ENCODE measurements at regions not wholly inside any gene's neighbourhood (a gene's known extent, or its start where the extent isn't known, plus 50 kb on each side); places are given as distances from the start of the nearest gene placed in this dataset.
"Not testable (repeated sequence)": the region's sequence is repeated elsewhere in the genome, so short reads cannot be mapped to it uniquely, and the experiment has no call there.

DNA sequence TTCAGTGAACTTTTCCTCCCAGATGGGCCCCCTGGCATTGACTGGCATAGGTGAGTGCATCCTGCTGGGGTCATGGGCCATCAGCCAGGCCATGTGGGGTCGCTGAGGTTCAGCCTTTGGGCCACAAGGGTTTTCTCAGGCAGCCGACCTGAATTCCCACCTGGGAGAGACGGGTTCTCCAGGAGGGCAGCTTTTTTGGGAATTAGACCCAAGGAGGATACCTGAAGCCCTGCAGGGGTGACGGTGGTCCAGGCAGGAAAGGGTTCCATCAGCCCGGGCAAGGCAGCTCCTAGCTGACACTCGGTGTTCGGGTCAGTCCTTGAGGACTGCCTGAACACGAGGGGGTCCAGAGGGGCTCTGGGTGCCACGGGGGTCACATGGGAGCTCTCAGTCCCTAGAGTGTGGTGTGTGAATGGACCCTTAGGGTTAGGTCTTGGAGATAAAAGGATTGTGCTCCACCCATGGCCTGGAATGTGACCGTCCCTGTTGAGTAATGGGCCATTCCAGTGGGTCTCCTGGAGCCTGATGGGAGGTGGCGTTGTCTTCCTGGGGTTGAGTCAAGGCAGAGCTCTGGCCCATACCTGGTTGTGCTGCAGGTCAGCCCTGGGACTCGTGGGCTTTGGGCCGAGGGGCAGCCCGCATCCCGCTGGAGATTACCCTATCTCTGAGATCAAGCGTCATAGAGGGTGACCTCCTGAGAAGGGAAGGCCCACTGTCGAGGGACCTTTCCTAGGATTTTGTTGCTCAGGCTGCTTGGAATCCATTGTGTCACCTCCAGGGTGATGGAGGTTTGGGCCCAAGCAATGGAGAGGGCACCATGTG lies 192.8 kb downstream of the UBE3A start:
- Histone ChIP-seq H3K27me3 (replicated peaks in 1 of 2; ENCODE audit: control insufficient read depth in 2 of 2, extremely low read depth in 1 of 2, insufficient read depth in 2 of 2, low read length in 1 of 2) (no peaks in the 10 kb centered on the region), H3K27ac (ENCODE audit: low read length) (no peak overlapping the region), H3K9me3 (no peaks in the 10 kb centered on the region), H3K4me3 (ENCODE audit: control insufficient read depth in 1 of 2, extremely low read depth in 1 of 2, low read length in 1 of 2) (no peak overlapping the region), H3K36me3 (ENCODE audit: control insufficient read depth in 2 of 2, extremely low read depth in 1 of 2, insufficient read depth in 1 of 2, low read length in 1 of 2) (no peaks in the 10 kb centered on the region), H3K4me1 (ENCODE audit: control insufficient read depth in 1 of 2, extremely low read depth in 1 of 2, insufficient read depth in 2 of 2, low read length in 2 of 2) (no peaks in the 10 kb centered on the region)
- DNase-seq, result peak in 2 of 35 experiments; percentile 2 to 3
- Mint-ChIP-seq H3K4me1 (no peaks in the 10 kb centered on the region), H3K27ac (no peak overlapping the region), H3K27me3 (no peaks in the 10 kb centered on the region), H3K9me3 (peaks cover 0 to 7% (median 3%) of the 10 kb centered on the region in 3 donors), H3K4me3 (no peak overlapping the region), H3K36me3 (no peaks in the 10 kb centered on the region)
- 86% methylated on average over 17 of the region's 17 CpGs for WGBS (ENCODE audit: insufficient coverage)
- CTCF ChIA-PET, result no interaction called here
- no peak for ATAC-seq (replicated peaks in 1 of 4)
- POLR2A ChIA-PET, result no interaction called here

DNA sequence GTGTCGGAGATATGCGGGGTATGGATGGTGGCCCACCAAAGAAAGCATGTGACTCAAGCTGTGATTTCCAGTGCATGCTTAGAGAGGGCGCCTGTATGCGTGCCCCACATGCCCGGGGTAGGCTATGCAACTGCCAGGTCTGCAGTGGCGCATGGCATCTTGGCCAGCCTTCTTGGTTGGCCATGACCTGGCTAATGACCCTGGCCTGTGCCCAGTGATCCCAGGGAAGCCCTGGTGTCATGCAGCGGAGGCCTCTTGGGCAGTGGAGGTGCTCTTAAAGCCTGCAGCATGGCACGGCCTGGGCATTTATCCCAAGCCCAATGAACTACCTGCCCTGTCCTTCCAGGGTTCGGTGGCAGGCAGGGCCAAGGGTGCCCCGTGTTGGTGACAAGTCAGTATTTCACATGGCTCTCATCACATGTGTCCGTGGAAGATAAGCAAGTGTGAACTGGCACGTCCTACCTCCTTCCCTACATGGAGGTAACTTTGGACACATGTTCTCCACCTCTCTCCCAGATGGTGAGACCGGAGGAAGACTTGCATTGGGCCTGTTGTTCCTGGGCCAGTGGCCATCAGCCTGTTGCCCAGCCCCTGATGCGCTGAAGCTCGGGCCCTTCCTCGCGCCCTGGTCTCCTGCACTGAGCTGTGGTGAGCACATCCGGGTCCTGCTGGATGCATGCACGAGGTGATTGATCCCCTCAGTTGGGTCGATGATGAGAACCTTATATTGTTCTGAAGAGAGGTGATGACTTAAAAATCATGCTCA lies 192.0 kb downstream of the UBE3A start:
- POLR2A ChIA-PET, result no interaction called here

GRCh38 chr15:25247407-25248038 lies 191.3 kb downstream of the UBE3A start:
- Histone ChIP-seq H3K27me3 (replicated peaks in 1 of 2; ENCODE audit: control insufficient read depth in 2 of 2, extremely low read depth in 1 of 2, insufficient read depth in 2 of 2, low read length in 1 of 2) (peaks cover 0 to 6% of the 10 kb centered on the region in 2 experiments), H3K27ac (ENCODE audit: low read length) (no peak overlapping the region), H3K4me1 (ENCODE audit: control insufficient read depth in 1 of 2, extremely low read depth in 1 of 2, insufficient read depth in 2 of 2, low read length in 2 of 2) (no peaks in the 10 kb centered on the region), H3K4me3 (ENCODE audit: control insufficient read depth in 1 of 2, extremely low read depth in 1 of 2, low read length in 1 of 2) (no peak overlapping the region), H3K36me3 (ENCODE audit: control insufficient read depth in 2 of 2, extremely low read depth in 1 of 2, insufficient read depth in 1 of 2, low read length in 1 of 2) (no peaks in the 10 kb centered on the region), H3K9me3 (no peaks in the 10 kb centered on the region)
- 80% methylated on average over 9 of the region's 11 CpGs for WGBS (ENCODE audit: insufficient coverage)
- POLR2A ChIA-PET, result no interaction called here
- no peaks in the 10 kb centered on the region for H3K36me3 Mint-ChIP-seq
- peak in 1 of 35 experiments; percentile 2 for DNase-seq
- H3K4me1 Mint-ChIP-seq, result no peaks in the 10 kb centered on the region
- ATAC-seq (replicated peaks in 1 of 4), result no peak
- CTCF ChIA-PET, result no interaction called here
- H3K27me3 Mint-ChIP-seq, result no peaks in the 10 kb centered on the region
- no peak overlapping the region for H3K27ac Mint-ChIP-seq
- H3K9me3 Mint-ChIP-seq, result peaks cover 1 to 11% (median 3%) of the 10 kb centered on the region in 3 donors
- no peak overlapping the region for H3K4me3 Mint-ChIP-seq

More for the DNA sequence above, 192.0 kb downstream of the UBE3A start:
- DNase-seq, result peak in 3 of 35 experiments; percentile 1 to 17 (median 2)
- Histone ChIP-seq H3K4me3 (ENCODE audit: control insufficient read depth in 1 of 2, extremely low read depth in 1 of 2, low read length in 1 of 2) (no peak overlapping the region), H3K27me3 (replicated peaks in 1 of 2; ENCODE audit: control insufficient read depth in 2 of 2, extremely low read depth in 1 of 2, insufficient read depth in 2 of 2, low read length in 1 of 2) (peaks cover 0 to 6% of the 10 kb centered on the region in 2 experiments), H3K36me3 (ENCODE audit: control insufficient read depth in 2 of 2, extremely low read depth in 1 of 2, insufficient read depth in 1 of 2, low read length in 1 of 2) (no peaks in the 10 kb centered on the region), H3K27ac (ENCODE audit: low read length) (no peak overlapping the region), H3K4me1 (ENCODE audit: control insufficient read depth in 1 of 2, extremely low read depth in 1 of 2, insufficient read depth in 2 of 2, low read length in 2 of 2) (no peaks in the 10 kb centered on the region), H3K9me3 (no peaks in the 10 kb centered on the region)
- CTCF ChIA-PET, result no interaction called here
- H3K27ac Mint-ChIP-seq, result no peak overlapping the region
- no peaks in the 10 kb centered on the region for H3K27me3 Mint-ChIP-seq
- no peaks in the 10 kb centered on the region for H3K4me1 Mint-ChIP-seq
- no peak overlapping the region for H3K4me3 Mint-ChIP-seq
- ATAC-seq (replicated peaks in 1 of 4), result no peak
- H3K36me3 Mint-ChIP-seq, result no peaks in the 10 kb centered on the region
- WGBS (ENCODE audit: insufficient coverage), result 90% methylated on average over 18 of the region's 20 CpGs
- peaks cover 0 to 7% (median 3%) of the 10 kb centered on the region in 3 donors for H3K9me3 Mint-ChIP-seq

DNA sequence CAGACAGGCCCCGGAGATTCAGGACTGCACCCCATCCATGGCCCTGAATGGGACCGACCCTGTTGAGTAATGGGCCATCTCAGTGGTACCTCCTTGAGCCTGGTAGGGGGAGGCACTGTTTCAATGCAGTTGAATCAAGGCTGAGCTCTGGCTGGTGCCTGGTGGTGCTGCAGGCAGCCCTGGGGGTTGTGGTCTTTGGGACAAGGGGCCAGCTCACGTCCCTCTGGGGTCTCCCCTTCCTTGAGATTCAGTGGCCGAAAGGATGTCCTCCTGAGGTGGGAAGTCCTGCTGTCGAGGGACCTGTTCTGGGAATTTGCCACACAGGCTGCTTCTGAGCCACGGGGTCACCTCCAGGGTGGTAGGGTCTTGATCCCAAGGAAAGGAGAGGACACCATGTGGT lies 190.7 kb downstream of the UBE3A start:
- H3K4me1 ChIP-seq (ENCODE audit: control insufficient read depth in 1 of 2, extremely low read depth in 1 of 2, insufficient read depth in 2 of 2, low read length in 2 of 2); H3K4me1 Mint-ChIP-seq; ATAC-seq (replicated peaks in 1 of 4); POLR2A ChIA-PET; H3K27ac Mint-ChIP-seq; CTCF ChIA-PET; H3K9me3 ChIP-seq; H3K36me3 ChIP-seq (ENCODE audit: control insufficient read depth in 2 of 2, extremely low read depth in 1 of 2, insufficient read depth in 1 of 2, low read length in 1 of 2); H3K4me3 Mint-ChIP-seq; H3K27me3 Mint-ChIP-seq; H3K27ac ChIP-seq (ENCODE audit: low read length); H3K36me3 Mint-ChIP-seq; H3K27me3 ChIP-seq (replicated peaks in 1 of 2; ENCODE audit: control insufficient read depth in 2 of 2, extremely low read depth in 1 of 2, insufficient read depth in 2 of 2, low read length in 1 of 2); H3K4me3 ChIP-seq (ENCODE audit: control insufficient read depth in 1 of 2, extremely low read depth in 1 of 2, low read length in 1 of 2): not testable (repeated sequence)
- H3K9me3 Mint-ChIP-seq, result peaks cover 1 to 13% (median 3%) of the 10 kb centered on the region in 3 donors
- WGBS (ENCODE audit: insufficient coverage), result 54% methylated on average over 3 of the region's 6 CpGs
- peak in 2 of 35 experiments; percentile 2 to 9 for DNase-seq

DNA sequence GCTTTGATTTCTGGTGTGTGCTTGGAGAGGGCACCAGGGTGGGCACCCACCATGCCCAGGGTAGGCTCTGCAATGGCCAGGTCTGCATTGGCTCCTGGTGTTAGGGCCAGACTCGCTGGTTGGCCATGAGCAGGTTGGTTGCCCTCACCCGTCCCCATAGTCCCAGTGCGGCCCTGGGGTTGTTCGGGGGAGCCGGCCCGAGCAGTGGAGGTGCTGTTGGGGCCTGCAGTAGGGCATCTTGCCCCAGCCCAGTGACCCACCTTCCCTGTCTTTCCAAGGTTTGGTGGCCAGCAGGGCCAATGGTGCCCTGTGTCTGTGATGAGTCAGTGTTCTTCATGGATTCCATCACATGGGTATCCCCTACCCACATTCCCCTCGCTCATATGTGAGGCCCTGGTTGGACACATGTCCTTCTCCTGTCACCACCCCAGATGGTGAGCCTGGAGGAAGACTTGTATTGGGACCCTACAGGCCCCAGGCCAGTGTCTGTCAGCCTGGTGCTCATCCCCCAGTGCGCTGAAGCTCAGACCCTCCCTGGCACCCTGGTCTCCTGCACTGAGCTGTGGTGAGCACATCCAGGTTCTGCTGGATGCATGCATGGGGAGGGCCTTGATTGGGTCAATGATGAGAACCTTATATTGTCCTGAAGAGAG lies 190.1 kb downstream of the UBE3A start:
- Histone ChIP-seq H3K27ac (ENCODE audit: low read length) (no peak overlapping the region), H3K4me3 (ENCODE audit: control insufficient read depth in 1 of 2, extremely low read depth in 1 of 2, low read length in 1 of 2) (no peak overlapping the region), H3K27me3 (replicated peaks in 1 of 2; ENCODE audit: control insufficient read depth in 2 of 2, extremely low read depth in 1 of 2, insufficient read depth in 2 of 2, low read length in 1 of 2) (peaks cover 0 to 6% of the 10 kb centered on the region in 2 experiments), H3K9me3 (no peaks in the 10 kb centered on the region), H3K36me3 (ENCODE audit: control insufficient read depth in 2 of 2, extremely low read depth in 1 of 2, insufficient read depth in 1 of 2, low read length in 1 of 2) (no peaks in the 10 kb centered on the region), H3K4me1 (ENCODE audit: control insufficient read depth in 1 of 2, extremely low read depth in 1 of 2, insufficient read depth in 2 of 2, low read length in 2 of 2) (no peaks in the 10 kb centered on the region)
- H3K27ac Mint-ChIP-seq, result no peak overlapping the region
- ATAC-seq (replicated peaks in 1 of 4) (no peak), DNase-seq (peak in 2 of 35 experiments; percentile 0 to 4)
- H3K9me3 Mint-ChIP-seq, result peaks cover 2 to 13% (median 3%) of the 10 kb centered on the region in 3 donors
- ChIA-PET CTCF (no interaction called here), POLR2A (no interaction called here)
- H3K4me3 Mint-ChIP-seq, result no peak overlapping the region
- no peaks in the 10 kb centered on the region for H3K36me3 Mint-ChIP-seq
- no peaks in the 10 kb centered on the region for H3K4me1 Mint-ChIP-seq
- 93% methylated on average over 4 of the region's 8 CpGs for WGBS (ENCODE audit: insufficient coverage)
- H3K27me3 Mint-ChIP-seq, result no peaks in the 10 kb centered on the region

Data from T-cell (primary cell).